ENCODE measurements at regions not wholly inside any gene's neighbourhood (a gene's known extent, or its start where the extent isn't known, plus 50 kb on each side); places are given as distances from the start of the nearest gene placed in this dataset.
"Not testable (repeated sequence)": the region's sequence is repeated elsewhere in the genome, so short reads cannot be mapped to it uniquely, and the experiment has no call there.

DNA sequence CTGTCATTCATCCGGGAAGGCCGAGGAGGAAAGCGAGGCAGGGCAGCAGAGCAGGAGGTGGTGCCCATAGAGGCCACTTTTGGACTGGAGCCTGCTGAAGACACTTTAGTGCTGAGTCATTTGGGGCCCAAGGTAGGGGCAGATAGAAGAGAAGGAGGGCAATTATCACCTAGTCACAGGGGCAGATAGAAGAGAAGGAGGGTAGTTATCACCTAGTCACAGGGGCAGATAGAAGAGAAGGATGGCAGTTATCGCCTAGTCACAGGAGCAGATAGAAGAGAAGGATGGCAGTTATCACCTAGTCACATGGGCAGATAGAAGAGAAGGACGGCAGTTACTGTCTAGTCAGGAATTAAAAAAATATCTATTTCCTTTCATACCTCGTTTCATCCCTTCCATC is 1372.6 kb downstream of the FOXD4L5 start:
- in situ Hi-C loops (cut with MboI; ENCODE audit: low pct_ligation_motif_present in 1 of 4, low pct_unique_long_range_greater_than_20kb in 1 of 4, low sequenced_read_pairs in 3 of 4); H3K9me3 ChIP-seq: not testable (repeated sequence)
- 64 to 81% methylated on average over 3 to 6 of the region's 6 CpGs for WGBS, 2 donors (ENCODE audit: low coverage in 1 of 2)

DNA sequence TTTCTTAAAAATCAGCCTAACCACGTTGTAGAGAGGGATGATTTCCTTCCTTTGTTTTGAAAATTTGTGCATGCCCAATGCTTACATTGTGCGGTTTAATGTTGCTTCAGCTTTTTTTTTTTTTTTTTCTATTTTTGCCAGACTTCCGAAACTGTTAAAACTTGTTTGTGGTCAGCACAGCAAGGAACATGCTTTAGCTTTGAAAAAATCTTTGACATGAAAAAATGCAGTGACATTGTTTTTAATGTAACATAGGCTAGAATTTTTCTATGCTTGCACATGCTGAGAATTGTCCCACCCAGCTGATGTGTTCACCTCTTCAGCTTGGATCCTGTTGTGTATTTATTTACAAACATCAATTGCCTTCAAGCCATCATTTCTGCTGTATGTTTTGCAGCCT is 1375.9 kb downstream of the FOXD4L5 start:
- H3K4me3 ChIP-seq; H3K36me3 ChIP-seq; H3K27ac ChIP-seq; in situ Hi-C loops (cut with MboI; ENCODE audit: low pct_ligation_motif_present in 1 of 4, low pct_unique_long_range_greater_than_20kb in 1 of 4, low sequenced_read_pairs in 3 of 4); H3K27me3 ChIP-seq; H3K9me3 ChIP-seq; intact Hi-C loops (cut with DNase I; ENCODE audit: low total_unique reads); H3K4me1 ChIP-seq; DNase-seq: not testable (repeated sequence)
- 63 to 66% methylated on average over 3 of the region's 3 CpGs for WGBS, 2 donors (ENCODE audit: low coverage in 1 of 2)

More for the DNA sequence above, 1372.6 kb downstream of the FOXD4L5 start:
- H3K27ac ChIP-seq; H3K4me1 ChIP-seq; DNase-seq; H3K4me3 ChIP-seq; intact Hi-C loops (cut with DNase I; ENCODE audit: low total_unique reads); H3K36me3 ChIP-seq; H3K27me3 ChIP-seq: not testable (repeated sequence)

DNA sequence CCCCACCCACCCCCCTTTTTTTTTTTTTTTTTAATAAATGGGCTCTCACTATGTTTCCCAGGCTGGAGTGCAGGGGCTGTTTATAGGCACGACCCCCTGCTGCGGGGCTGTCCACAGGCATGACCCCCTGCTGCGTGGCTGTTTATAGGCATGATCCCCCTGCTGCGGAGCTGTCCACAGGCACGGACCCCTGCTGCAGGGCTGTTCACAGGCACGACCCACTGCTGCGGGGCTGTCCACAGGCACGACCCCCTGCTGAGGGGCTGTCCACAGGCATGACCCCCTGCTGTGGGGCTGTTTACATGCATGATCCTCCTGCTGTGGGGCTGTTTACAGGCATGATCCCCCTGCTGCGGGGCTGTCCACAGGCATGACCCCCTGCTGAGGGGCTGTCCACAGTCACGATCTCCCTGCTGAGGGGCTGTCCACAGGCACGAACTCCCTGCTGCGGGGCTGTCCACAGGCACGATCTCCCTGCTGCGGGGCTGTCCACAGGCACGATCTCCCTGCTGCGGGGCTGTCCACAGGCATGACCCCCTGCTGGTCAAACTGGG is 1385.3 kb downstream of the FOXD4L5 start:
- in situ Hi-C loops (cut with MboI; ENCODE audit: low pct_ligation_motif_present in 1 of 4, low pct_unique_long_range_greater_than_20kb in 1 of 4, low sequenced_read_pairs in 3 of 4); H3K27ac ChIP-seq; H3K4me3 ChIP-seq; H3K4me1 ChIP-seq; H3K27me3 ChIP-seq; intact Hi-C loops (cut with DNase I; ENCODE audit: low total_unique reads); H3K36me3 ChIP-seq; DNase-seq; H3K9me3 ChIP-seq: not testable (repeated sequence)
- 80 to 81% methylated on average over 5 to 14 of the region's 16 CpGs for WGBS, 2 donors (ENCODE audit: low coverage in 1 of 2)

DNA sequence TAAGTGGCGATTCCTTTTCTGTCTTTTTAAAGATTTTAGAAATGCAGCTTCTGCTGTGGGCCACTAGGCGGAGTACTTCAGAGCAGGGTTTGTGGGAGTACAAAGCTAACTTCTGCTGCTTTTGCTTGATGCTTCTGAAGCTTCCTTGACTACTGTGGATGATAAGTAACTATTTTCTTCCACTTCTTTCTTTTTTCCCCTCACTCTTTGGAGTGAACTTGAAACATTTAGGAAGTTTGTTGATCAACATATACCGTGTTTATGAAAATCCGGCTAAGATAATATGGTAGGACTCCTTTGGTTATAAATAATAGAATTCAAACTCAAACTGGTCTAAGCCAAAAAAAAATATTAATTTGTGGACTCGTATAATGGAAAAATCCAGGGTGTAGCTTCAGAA is 1403.6 kb downstream of the FOXD4L5 start:
- WGBS, 2 donors (ENCODE audit: low coverage in 1 of 2) = 68 to 71% methylated on average over 3 to 4 of the region's 5 CpGs
- in situ Hi-C loops (cut with MboI; ENCODE audit: low pct_ligation_motif_present in 1 of 4, low pct_unique_long_range_greater_than_20kb in 1 of 4, low sequenced_read_pairs in 3 of 4); intact Hi-C loops (cut with DNase I; ENCODE audit: low total_unique reads): not testable (repeated sequence)

DNA sequence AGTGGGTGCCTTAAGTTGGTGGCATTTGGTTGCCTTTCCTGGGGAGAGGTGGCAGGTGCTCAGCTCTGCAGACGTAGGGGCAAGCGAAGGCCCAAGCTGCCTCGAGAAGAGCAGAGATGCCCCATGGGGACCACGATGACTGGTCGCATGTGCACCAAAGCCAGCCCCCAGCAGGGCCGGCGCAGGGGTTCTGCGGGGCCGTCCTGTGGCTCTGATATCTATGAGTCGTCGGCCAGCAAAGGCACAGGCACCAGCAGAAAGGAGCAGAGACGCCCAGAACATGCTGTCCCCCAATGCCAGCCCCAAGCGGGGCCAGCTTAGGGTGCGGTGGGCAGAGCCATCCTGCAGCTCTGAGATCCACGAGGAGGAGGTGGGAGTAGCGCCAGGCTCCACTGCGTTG is 1408.6 kb downstream of the FOXD4L5 start:
- H3K36me3 ChIP-seq; in situ Hi-C loops (cut with MboI; ENCODE audit: low pct_ligation_motif_present in 1 of 4, low pct_unique_long_range_greater_than_20kb in 1 of 4, low sequenced_read_pairs in 3 of 4); H3K9me3 ChIP-seq; H3K4me3 ChIP-seq; H3K4me1 ChIP-seq; H3K27ac ChIP-seq; DNase-seq; intact Hi-C loops (cut with DNase I; ENCODE audit: low total_unique reads); H3K27me3 ChIP-seq: not testable (repeated sequence)
- 92% methylated on average over 12 of the region's 17 CpGs; no CpG with 5 or more reads in 1 of the 2 donors for WGBS, 2 donors (ENCODE audit: low coverage in 1 of 2)

More for the DNA sequence above, 1403.6 kb downstream of the FOXD4L5 start:
- H3K4me1 ChIP-seq, H3K27ac ChIP-seq, H3K9me3 ChIP-seq, DNase-seq, H3K27me3 ChIP-seq, H3K36me3 ChIP-seq, H3K4me3 ChIP-seq: not testable (repeated sequence)

DNA sequence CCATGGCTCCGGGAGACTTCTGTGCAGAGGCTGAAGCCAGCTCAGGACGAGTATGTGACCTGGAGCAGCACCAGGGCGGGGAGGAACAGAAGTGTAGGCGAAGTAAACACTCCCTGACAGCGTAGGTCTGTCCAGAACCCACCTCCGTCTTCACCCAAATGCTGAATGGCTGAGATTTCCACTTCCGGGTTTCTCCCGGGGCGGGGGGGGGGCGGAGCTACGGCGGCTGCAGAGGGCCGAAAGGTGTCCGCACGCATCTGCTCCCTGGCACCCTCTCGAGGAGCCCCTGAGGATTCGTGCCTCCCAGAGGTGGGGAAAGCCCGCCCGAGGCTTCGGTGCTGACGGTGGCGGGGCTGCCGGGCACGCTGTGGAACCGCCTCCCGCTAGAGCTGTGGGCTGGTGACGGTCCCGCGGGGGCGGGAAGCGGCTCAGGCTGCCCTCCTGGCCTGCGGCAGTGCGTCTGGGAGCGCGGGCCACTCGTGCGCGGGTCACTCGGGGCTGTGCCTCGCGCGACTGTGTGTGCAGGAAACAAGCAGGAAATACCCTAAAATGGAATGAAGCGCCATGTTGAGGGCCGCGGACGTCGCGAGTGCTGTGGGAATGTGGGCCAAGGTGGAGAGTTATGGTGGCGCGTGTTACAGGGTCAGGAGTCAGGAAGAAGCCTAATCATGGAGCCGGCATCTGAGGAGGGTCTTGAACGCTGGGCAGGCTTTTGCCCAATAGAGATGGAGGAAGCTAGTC is 1425.4 kb downstream of the FOXD4L5 start:
- intact Hi-C loops (cut with DNase I; ENCODE audit: low total_unique reads) (no loop called here), in situ Hi-C loops (cut with MboI; ENCODE audit: low pct_ligation_motif_present in 1 of 4, low pct_unique_long_range_greater_than_20kb in 1 of 4, low sequenced_read_pairs in 3 of 4) (no loop called here)
- WGBS, 2 donors (ENCODE audit: low coverage in 1 of 2) = 67 to 83% methylated on average over 9 to 51 of the region's 52 CpGs
- Histone ChIP-seq H3K4me1 (no peaks in the 10 kb centered on the region), H3K36me3 (no peaks in the 10 kb centered on the region), H3K27me3 (no peaks in the 10 kb centered on the region), H3K4me3 (peak overlapping the region in 2 of 4 donors; percentile 18 to 44), H3K27ac (peak overlapping the region in 1 of 4 donors; percentile 52), H3K9me3 (no peaks in the 10 kb centered on the region)
- no peak for TF ChIP-seq EP300 (IDR thresholded peaks at IDR 0.05; ENCODE audit: low read depth)
- TF ChIP-seq POLR2AphosphoS5 (IDR thresholded peaks at IDR 0.05) = no peak
- no peak for TF ChIP-seq POLR2A (IDR thresholded peaks at IDR 0.05)
- DNase-seq = no peak

DNA sequence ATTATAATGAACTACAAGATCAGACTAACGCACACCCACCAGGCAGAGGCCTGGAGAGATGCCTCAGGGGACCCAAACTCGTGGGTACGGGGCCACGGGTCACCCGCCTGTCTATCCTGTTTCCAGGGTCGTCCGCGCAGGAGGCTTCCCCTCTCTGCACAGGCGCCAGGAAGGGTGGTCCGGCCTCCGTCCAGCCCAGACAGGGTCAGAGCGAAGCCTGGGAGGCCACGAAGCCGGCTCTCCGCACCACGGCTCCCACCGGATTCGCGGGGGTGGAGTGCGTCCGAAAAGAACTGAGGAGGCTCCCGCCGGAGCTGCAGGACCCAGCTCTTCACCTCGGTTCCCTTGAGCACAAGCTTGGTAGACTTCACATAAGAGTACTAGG is 1425.9 kb downstream of the FOXD4L5 start:
- DNase-seq = not testable (repeated sequence)

DNA sequence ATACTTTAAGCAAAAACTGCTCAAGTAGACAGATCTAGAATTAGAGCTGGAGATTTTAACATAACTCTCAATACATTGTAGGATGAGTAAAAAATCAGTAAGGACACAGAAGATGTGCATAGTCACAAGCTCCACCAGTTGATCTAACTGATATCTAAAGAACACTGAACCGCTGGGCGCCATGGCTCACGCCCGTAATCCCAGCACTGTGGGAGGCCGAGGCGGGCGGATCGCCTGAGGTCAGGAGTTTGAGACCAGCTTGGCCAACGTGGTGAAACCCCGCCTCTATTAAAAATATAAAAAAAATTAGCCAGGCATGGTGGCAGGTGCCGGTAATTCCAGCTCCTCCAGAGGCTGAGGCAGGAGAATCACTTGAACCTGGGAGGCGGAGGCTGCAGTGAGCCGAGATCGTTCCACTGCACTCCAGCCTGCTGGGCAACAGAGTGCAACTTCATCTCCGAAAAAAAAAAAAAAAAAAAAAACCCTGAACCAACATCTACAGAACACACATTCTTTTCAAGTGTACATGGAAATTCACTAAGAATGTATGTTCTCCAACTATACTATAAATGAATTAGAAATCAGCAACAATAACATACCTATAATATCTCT is 1431.8 kb downstream of the FOXD4L5 start:
- intact Hi-C loops (cut with DNase I; ENCODE audit: low total_unique reads); in situ Hi-C loops (cut with MboI; ENCODE audit: low pct_ligation_motif_present in 1 of 4, low pct_unique_long_range_greater_than_20kb in 1 of 4, low sequenced_read_pairs in 3 of 4): not testable (repeated sequence)

More for the DNA sequence above, 1425.9 kb downstream of the FOXD4L5 start:
- intact Hi-C loops (cut with DNase I; ENCODE audit: low total_unique reads); H3K4me1 ChIP-seq; H3K27me3 ChIP-seq; in situ Hi-C loops (cut with MboI; ENCODE audit: low pct_ligation_motif_present in 1 of 4, low pct_unique_long_range_greater_than_20kb in 1 of 4, low sequenced_read_pairs in 3 of 4); H3K36me3 ChIP-seq; H3K9me3 ChIP-seq: not testable (repeated sequence)
- Histone ChIP-seq H3K27ac (peak overlapping the region in 1 of 4 donors; percentile 52), H3K4me3 (peak overlapping the region in 2 of 4 donors; percentile 18 to 44)
- 54 to 83% methylated on average over 5 to 18 of the region's 24 CpGs for WGBS, 2 donors (ENCODE audit: low coverage in 1 of 2)

DNA sequence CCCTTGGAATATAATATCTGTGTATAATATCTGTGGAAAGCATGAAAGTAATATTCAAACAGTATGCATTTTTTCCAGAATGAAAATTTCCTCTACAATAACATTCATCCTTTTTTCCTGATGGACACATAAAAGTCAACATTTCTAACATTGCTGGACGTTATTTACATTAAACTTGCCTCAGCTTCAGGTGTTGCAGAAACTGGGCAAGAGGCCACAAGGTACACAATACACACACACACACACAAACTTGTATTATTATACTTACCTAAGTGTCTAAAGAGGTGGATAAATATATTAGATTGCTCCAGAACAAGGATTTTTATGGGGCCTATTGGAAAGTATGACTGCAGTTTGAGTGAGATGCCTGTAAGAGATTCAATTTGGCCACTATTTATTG is 1460.2 kb downstream of the FOXD4L5 start:
- H3K27ac ChIP-seq; H3K4me3 ChIP-seq; intact Hi-C loops (cut with DNase I; ENCODE audit: low total_unique reads); in situ Hi-C loops (cut with MboI; ENCODE audit: low pct_ligation_motif_present in 1 of 4, low pct_unique_long_range_greater_than_20kb in 1 of 4, low sequenced_read_pairs in 3 of 4); H3K9me3 ChIP-seq; H3K4me1 ChIP-seq; DNase-seq; H3K27me3 ChIP-seq; H3K36me3 ChIP-seq: not testable (repeated sequence)
- WGBS, 2 donors (ENCODE audit: low coverage in 1 of 2) = 8 to 12% methylated on average over 1 of the region's 1 CpG

More for the DNA sequence above, 1431.8 kb downstream of the FOXD4L5 start:
- not testable (repeated sequence) for DNase-seq, H3K36me3 ChIP-seq, H3K9me3 ChIP-seq, H3K27me3 ChIP-seq, H3K4me3 ChIP-seq, H3K4me1 ChIP-seq, H3K27ac ChIP-seq
- 90% methylated on average over 15 of the region's 15 CpGs; no CpG with 5 or more reads in 1 of the 2 donors for WGBS, 2 donors (ENCODE audit: low coverage in 1 of 2)

DNA sequence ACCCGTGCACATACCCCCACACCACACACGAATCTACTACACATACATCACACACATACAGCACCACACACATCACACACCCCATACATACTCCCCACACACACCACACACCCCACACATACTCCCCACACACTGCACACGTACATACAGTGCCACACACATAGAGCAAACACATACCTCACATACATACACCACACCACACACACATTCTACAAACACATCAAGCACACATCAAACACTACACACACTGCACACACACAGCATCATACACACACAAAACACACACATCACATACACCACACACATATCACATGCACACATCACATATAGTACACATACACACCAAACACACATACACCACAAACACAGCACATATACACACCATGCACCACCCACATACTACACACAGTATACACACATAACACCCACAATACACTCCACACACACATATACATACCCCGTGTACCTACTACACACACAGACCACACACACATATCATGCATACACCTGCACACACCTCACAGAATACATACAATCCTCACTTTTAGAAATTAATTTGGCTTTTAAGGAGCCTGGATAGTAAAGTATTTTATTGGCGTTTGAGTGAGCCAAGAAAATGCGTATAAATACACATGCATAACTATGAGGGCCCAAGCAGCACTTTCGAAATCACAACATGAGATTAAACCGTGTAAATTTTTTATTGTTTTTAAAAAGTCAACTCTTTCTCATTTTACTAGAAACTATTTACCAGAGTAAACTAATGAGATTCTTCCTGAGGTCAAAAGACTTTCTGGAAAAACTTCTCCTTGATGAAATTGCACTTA is 1461.4 kb downstream of the FOXD4L5 start:
- H3K4me3 ChIP-seq; in situ Hi-C loops (cut with MboI; ENCODE audit: low pct_ligation_motif_present in 1 of 4, low pct_unique_long_range_greater_than_20kb in 1 of 4, low sequenced_read_pairs in 3 of 4); H3K27me3 ChIP-seq; H3K36me3 ChIP-seq; intact Hi-C loops (cut with DNase I; ENCODE audit: low total_unique reads); H3K4me1 ChIP-seq; H3K9me3 ChIP-seq; H3K27ac ChIP-seq; DNase-seq: not testable (repeated sequence)
- 54 to 55% methylated on average over 8 of the region's 8 CpGs for WGBS, 2 donors (ENCODE audit: low coverage in 1 of 2)

All from transverse colon (tissue), 4 donors.